Suprapubic skin (tissue), 3 donors: ENCODE measurements at regions not wholly inside any gene's neighbourhood (a gene's known extent, or its start where the extent isn't known, plus 50 kb on each side); places are given as distances from the start of the nearest gene placed in this dataset.

Experiments
- EP300 ChIP-seq: sonication (generic); formaldehyde crosslinking; IDR thresholded peaks from one replicate; pipeline ENCODE4 v1.6.1; 2017; ENCODE audit warnings: antibody characterized with exemption
- POLR2A ChIP-seq, 2 donors: fragments of 450-650 bp; IDR thresholded peaks; one replicate each; pipeline ENCODE4 v1.6.1; 2017; ENCODE audit warnings: antibody characterized with exemption in 2 of 2, mild to moderate bottlenecking in 2 of 2, moderate library complexity in 2 of 2
- TF ChIP-seq, protein P1 (sequence below), 2 donors: fragments of 200-600 bp in 1 of 2; fragments of 450-650 bp in 1 of 2; sonication (generic) in 1 of 2; IDR thresholded peaks; one replicate each; pipeline ENCODE4 v1.5.1; 2016 to 2019; ENCODE audit warnings: antibody characterized with exemption in 2 of 2, mild to moderate bottlenecking in 1 of 2, moderate library complexity in 1 of 2

DNA sequence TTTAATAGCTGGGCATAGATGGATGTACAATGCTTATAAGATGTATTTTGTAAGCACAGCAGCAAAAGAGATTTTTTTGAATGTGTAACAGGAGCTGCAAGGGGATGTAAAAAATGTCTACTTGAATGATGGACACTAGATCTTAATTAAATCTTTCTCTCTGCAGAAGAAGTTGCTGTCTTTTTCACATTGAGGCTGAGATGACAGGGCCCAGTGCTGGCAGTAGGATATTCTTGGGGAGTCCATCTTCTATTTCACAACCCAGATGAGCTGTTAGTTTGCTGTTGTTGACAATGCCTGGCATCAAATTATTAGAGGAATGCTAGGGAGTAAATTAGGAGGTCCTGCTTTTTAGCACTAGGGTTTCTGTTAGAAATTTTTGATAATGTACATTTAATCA is 698.7 kb downstream of the SLITRK5 start:
- TF ChIP-seq POLR2A (IDR thresholded peaks at IDR 0.05) (no peak), EP300 (no peak)
- TF ChIP-seq, protein P1, sequence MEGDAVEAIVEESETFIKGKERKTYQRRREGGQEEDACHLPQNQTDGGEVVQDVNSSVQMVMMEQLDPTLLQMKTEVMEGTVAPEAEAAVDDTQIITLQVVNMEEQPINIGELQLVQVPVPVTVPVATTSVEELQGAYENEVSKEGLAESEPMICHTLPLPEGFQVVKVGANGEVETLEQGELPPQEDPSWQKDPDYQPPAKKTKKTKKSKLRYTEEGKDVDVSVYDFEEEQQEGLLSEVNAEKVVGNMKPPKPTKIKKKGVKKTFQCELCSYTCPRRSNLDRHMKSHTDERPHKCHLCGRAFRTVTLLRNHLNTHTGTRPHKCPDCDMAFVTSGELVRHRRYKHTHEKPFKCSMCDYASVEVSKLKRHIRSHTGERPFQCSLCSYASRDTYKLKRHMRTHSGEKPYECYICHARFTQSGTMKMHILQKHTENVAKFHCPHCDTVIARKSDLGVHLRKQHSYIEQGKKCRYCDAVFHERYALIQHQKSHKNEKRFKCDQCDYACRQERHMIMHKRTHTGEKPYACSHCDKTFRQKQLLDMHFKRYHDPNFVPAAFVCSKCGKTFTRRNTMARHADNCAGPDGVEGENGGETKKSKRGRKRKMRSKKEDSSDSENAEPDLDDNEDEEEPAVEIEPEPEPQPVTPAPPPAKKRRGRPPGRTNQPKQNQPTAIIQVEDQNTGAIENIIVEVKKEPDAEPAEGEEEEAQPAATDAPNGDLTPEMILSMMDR (IDR thresholded peaks at IDR 0.05): no peak
